Astrocyte of the hippocampus (primary cell): ENCODE measurements at regions not wholly inside any gene's neighbourhood (a gene's known extent, or its start where the extent isn't known, plus 50 kb on each side); places are given as distances from the start of the nearest gene placed in this dataset.
"Not testable (repeated sequence)": the region's sequence is repeated elsewhere in the genome, so short reads cannot be mapped to it uniquely, and the experiment has no call there.

Experiments
- DNase-seq: peaks from one replicate; pipeline ENCODE4 v3.0.0; 2011; ENCODE audit warnings: low read depth, low spot score

DNA sequence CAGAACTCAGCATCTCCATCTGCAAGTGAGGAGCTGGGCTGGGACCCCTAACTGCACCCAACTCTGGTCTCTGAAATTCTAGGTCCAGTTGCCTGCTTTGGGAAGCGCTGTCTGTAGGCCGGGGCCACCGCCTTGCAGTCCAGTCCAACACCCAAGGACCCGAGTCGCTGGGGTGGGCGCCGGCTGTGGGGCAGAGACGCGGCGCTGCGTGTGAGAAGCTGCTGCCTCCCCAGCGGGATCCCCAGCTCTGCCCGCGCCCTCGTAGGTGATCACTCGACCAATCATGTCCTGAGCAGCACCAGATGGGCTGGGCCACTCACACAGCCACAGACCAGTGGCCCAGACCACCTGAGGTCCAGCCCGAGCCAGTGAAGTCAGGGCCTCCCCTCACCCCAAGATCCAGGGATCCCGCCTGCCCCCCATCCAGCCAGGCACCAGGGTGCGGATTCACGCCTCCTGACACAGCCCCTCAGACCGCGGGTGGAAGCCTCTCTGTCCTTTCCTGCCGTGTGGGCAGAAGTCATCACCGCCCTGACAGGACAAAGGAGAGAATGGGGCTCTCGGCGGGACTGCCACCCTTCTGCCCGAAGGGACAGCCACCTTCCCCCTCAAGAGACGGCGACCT is 67.4 kb upstream of the ADGRA1 start:
- no peak for DNase-seq

DNA sequence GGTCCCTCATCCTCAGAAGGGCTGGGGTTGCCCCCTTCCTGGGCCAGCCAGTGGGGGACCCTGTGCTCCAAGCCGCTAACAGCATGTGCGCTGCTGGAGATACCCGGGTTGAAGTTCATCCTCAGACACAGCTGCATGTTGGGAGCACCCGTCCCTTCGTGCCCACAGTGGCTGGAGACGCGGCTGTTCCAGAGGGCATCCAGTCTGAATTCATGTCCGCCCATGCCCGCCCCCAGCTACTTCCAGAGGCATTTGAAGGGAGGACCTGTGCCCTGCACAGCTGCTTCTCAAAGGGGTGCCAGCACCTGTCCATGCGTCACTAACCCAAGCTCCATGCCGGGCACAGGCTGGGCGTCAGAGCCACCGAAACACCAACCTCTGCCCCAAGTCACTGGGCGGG is 68.1 kb upstream of the ADGRA1 start:
- no peak for DNase-seq

DNA sequence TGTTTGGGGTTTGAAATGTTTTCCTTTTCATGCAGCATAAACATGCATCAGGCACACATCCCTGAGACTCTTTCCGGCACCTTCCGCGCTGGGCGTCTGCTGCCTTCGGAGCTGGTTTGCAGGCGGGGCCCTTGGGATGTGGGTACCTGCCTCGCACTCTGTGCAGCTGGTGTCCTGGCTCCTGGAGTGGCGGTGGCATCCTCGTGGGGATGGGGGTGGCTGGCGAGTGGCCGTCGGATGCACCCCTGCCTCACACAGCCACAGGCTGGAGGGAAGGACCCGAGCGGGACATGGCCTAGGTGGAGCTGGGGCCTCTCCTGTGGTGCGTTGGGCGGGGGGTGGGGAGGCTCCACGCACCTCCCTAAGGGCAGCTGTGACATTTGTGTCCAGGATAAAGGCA is 68.5 kb upstream of the ADGRA1 start:
- DNase-seq: no peak

DNA sequence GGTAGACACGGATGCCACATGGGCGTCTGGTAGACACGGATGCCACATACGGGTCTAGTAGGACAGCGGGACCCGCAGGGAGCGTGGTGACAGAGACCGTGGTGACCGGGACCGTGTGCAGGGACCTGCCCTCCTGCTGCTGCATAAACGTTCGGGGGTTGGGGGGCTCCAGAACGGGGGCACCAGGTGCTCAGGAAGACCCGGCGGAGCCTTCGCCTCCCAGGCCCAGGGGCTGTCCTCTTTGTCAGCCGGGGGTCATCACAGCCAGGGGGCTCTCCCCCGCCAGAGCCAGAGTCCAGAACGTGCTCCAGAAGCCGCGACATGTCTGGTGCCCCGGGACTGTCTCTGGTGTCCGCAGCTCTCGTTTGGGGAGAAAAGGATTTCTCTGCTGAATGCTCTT is 69.2 kb upstream of the ADGRA1 start:
- no peak for DNase-seq

DNA sequence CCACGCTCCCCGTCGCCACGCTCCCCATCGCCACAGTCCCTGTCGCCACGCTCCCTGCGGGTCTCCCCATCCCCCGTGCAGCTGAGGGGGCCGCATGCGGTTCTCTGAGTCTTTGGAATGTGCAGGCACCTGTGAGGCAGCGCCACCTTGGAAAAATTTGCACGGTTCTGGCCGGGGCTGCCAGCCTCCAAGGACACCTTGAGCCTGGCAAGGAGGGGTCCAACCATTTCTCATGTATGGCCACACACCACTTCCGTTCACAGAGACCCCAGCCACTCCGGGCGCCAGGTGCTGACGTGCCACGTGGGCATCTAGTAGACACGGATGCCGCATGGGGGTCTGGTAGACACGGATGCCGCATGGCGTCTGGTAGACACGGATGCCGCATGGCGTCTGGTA is 70.5 kb upstream of the ADGRA1 start:
- DNase-seq: no peak

DNA sequence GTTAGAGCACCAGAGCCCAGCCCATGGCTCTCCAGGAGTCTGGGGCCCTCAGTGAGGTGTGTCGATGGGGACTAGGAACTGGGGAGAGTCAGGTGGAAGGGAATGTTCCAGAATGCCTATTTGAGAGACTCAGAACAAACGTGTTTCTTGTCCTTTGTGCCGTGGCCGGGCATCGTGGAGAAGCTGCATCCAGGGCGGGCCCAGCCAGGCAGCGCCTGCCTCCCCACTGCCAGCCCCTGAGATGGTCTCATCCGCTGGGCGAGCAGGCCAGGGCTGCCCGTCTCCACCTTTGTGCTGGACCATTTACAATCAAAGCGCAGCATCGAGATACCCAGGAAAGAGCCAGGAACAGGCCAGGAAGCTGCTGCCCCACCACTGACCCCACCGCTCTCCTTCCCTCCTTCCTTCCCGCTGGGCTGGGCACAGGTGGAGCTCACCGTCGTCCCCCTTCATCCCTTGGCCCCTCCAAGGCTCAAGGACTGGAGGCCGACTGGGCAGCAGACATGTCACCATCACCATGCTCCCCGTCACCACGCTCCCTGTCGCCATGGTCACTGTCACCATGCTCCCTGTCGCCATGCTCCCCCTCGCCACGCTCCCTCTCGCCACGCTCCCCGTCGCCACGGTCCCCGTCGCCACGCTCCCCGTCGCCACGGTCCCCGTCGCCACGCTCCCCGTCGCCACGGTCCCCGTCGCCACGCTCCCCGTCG is 71.1 kb upstream of the ADGRA1 start:
- no peak for DNase-seq

DNA sequence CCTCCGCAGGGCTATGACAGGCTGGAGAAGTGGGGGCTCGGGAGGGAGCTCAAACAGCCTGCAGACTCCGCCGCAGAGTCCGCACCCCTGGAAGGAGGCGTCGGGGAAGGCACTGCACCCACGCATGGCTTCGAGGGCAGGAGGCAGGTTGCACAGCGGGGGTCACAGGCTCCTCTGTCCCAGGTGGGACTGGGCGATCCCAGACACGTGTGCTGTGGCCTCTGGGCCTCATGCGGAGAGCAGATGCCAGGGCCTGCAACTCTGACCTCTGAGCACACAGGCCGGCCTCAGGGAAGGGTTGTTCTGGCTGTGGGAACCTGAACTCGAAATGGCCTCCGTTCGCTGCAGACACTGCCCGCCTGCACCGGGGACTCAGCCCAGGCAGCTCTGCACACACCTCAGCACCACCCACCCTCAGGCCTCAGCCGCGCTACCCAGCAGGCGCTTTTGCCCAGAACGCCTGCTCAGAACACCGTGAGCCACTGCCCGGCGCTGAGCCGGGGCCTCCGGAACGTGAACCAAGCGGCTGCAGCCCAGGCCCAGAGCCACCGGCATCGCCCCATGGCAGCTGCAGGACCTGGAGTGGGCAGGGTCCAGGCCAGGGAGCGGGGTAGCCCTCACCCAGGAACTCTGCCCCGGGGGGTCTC is 71.8 kb upstream of the ADGRA1 start:
- no peak for DNase-seq

DNA sequence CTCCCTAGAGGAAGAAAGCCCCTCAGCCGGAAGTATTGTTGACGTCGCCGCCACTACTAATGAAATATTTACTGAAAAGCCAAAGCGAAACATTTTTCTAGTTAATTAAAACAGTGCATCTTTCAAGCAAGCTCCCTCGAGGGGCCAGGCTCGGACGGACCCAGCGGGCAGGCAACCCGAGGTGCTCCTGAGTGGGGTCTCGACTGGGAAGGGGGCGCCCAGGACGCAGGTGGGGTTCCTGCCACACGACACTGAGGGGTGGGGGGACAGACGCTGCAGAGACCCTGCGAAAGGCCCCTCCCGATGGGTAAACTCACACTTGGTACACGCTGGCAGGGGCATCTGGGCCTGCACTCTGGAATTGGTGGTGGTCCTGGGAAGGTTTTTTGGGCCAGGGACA is 72.4 kb upstream of the ADGRA1 start:
- no peak for DNase-seq

DNA sequence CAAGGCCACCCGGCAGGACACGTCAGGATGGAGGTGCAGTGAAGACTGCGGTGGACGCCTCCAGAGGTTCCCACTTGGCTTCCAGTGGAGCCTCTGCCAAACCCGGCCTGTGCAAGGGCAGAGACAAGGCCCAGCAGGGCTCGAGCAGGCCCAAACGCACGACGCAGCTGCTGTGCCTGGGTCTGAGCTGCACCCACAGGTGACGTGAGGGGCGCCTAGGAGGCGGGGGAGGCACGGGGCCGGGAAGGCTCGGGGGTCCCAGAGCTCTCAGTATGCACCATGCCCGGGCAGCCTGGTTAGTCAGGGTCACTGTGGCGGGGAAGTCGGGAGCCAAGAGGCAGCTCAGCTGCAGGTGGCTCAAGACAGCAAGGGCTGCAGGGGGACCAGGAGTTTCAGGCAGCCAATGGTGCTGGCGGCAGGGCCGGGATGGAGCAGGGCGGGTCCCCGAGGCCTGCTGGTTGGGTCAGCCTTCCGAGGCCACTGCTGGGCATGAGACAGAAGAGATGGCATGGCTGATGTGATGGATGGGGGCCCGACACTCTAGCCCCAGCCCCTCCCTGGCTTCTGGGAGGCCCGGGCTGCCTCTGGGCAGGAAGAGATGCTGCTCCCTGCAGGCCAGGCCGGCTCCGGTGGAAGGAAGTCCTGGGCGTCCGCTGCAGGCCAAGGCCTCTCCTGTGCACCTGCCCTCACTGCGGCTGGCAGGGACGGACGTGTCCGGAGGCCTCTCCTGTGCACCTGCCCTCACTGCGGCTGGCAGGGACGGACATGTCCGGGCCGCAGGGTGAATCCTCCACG is 72.2 kb upstream of the CFAP46 start:
- DNase-seq: no peak

DNA sequence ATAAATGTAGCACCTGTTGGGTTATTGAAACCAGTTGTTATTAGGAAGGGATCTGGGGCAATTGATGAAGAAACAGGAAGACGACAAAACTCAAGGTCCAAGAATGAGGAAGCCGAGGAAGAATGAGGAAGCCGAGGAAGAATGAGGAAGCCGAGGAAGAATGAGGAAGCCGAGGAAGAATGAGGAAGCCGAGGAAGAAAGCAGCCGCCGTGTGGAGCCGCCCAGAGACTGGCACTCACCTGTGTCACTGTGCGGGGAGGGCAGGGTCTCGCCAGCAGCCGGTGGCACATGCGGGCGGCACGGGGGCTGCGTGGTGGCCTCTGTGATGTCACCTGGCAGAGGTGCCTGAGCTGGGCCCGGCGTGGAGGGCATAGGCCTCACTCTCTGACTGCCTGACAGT is 71.1 kb upstream of the CFAP46 start:
- no peak for DNase-seq

DNA sequence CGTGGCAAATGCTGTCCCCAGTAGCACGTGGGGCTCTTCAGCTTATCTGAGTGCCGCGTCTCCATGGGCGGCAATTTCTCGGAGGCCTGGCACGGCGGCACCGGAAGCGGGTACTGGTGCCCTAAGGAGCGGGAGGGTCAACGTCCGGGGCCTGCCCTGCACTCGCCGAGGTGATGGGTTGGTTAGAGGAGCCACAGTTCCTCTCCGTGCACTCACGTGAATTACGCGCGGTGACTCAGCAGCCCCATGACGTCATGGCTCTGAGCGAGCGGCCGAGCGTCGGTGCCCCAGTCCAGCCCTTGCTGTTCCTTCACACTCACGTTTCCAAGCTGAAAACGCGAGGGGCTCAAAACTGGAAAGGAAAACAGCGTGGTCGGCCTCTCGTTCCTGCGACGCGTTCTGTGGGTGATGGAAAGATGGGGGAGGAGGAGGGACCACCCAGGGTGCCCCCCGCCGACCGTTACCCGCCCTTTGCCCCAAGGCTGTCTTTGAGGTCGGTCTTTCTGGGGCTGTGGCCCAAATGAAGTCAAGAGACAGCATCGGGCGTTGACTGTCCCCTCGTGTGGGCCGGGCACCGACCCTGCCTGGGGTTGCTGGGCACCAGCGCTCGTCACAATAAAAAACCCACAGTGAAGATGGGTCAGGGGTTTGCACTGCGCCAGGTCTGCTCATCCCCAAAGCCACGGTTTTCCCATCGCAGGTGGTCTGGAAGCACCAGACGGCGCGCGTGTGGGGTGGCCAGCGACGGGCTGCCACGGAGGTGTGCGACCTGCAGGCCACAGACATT is 70.4 kb upstream of the CFAP46 start:
- no peak for DNase-seq

DNA sequence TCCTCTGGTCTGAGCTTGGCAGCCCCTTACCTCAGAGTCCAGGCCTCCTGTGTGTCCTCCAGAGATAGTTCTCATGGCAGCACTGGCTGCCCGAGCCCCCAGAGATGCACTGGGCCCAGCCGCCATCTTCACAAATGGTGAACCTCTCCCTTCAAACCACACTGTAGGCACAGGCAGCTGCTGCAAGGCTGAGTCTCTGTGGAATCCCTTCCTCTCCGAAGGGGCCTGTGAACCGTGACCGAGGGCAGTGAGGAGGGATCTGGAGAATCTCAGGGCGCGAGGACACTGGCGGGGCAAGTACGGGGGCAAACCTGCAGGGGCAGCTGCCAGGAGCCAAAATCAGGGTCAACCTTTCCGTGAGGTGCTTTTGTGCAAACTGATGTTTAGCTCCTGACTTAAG is 69.5 kb upstream of the CFAP46 start:
- DNase-seq: no peak

DNA sequence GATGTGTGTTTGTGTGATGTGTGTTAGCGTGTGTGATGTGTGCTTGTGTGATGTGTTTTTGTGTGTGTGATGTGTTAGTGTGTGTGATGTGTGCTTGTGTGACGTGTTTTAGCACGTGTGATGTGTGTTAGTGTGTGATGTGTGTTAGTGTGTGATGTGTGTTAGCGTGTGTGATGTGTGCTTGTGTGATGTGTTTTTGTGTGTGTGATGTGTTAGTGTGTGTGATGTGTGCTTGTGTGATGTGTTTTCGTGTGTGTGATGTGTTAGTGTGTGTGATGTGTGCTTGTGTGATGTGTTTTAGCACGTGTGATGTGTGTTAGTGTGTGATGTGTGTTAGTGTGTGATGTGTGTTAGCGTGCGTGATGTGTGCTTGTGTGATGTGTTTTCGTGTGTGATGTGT is 69.0 kb upstream of the CFAP46 start:
- not testable (repeated sequence) for DNase-seq

DNA sequence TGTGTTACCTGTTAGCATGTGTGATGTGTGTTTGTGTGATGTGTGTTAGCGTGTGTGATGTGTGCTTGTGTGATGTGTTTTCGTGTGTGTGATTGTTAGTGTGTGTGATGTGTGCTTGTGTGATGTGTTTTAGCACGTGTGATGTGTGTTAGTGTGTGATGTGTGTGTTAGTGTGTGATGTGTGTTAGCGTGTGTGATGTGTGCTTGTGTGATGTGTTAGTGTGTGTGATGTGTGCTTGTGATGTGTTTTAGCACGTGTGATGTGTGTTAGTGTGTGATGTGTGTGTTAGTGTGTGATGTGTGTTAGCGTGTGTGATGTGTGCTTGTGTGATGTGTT is 68.4 kb upstream of the CFAP46 start:
- DNase-seq: not testable (repeated sequence)

DNA sequence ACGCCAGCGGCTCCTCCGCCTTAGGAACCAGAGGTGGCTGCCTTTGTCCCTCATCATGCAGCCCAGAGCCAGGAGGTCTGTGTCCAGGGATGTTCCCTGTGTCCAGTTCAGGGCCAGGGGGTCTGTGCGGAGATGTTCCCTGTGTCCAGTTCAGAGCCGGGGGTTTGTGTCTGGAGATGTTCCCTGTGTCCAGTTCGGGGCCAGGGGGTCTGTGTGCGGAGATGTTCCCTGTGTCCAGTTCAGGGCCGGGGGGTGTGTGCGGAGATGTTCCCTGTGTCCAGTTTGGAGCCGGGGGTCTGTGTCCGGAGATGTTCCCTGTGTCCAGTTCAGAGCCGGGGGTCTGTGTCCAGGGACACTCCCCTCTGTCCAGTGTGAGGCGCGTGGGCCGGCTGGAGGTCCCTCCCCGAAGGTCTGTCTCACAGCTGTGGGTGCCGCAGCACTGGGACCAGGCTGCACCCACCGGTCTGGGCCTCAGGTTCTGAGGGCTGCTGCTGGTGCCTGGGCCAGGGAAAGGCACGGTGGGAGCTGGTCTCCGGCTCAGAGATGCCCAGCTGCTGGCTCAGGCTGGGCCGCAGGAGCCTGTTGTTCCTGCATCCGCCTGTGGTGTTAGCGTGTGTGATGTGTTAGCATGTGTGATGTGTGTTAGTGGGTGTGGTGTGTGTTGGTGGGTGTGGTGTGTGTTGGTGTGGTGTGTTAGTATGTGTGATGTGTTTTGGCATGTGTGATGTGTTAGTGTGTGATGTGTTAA is 67.9 kb upstream of the CFAP46 start:
- no peak for DNase-seq

DNA sequence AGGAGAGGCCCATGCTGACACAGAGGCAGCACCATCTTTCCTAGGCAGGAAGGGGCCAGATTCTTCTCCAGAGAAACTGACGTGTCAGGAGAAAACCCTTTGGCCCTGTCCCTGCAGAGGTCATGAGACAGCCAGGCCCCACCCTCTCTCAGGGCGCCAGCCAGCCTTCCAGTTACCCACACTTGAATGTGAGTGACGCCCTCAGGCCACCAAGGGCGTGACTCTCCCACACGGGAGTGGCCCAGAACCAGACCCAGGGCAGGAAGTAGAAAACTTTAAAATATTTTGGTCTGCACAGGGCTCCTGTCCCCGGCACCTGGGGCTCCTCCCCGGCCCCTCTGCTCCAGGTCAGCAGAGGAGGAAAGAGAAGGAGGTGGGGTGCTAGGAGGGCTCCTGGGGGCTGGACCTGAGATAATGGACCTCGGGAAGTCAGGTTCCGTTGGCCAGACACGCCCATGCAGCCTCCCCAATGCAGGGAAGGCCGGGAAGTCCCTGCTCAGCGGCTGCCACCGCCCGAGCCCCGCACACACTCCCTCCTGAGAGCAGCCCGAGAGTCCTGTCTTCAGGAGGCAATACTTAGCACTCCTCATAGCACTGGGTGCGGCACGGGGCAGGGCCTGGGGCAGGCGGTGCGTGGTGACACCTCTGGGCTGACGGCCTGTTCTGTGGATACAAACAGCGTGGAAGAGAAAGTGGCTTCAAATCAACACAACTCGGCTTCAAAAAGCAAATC is 67.0 kb upstream of the CFAP46 start:
- DNase-seq: no peak

DNA sequence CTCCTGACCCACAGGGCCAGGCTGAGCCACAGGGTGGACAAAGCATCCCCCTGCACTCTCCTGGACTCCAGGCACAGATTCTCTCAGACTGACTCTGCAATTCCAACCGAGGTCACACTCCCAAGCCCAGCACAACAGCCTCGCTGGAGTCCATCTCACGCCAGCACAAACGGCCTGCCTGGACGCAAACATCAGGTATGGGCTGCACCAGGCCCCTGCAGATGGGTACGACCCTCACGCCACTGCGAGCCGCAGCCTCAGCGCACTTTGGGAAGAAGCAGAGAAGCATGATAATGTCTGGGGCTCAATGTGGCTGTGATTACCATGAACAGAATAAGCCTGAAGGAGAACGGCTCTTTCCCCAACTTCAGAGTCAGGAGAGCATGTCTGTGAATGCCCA is 66.4 kb upstream of the CFAP46 start:
- DNase-seq: no peak

DNA sequence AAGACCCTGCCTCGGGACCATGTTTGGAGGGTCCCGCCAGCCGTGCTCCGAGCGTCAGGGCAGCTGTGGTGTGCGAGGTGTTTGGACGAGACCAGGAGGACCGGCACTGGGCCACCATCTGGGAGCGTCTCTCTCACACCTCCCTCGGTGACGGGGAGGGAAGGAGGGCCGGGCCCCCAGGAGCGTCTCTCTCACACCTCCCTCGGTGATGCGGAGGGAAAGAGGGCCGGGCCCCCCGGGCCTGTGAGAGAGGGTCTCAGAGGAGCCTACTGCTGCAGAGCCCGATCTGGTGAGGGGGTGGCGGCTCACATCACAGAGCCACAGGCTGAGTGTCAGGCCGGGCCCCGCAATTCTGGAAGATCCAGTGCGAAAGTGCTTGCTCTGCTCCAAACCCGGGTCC is 65.8 kb upstream of the CFAP46 start:
- DNase-seq: no peak

DNA sequence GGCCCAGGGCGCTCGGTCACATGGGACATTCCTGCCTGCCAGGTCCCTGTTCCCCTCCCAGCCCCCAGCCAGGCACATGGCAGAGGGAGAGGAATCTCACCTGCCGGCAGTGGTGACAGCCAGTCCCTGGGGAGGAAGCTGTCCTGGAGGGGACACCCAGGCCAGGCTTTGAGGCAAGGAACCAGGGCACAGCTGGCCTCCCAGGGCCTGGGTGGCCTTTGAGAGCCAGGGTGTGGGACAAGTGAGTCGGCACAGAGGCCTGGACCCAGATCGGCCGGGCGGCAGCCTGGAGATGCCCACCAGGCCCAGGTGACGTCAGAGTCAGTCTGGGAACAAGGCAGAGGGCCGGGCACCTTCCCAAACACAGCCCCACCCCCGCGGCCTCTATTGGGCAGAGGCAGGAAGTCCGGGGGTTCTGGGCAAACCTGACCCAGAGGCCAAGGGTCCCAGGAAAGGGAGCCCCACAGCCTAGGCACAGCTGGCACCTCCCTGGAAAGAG is 65.0 kb upstream of the CFAP46 start:
- DNase-seq: no peak

DNA sequence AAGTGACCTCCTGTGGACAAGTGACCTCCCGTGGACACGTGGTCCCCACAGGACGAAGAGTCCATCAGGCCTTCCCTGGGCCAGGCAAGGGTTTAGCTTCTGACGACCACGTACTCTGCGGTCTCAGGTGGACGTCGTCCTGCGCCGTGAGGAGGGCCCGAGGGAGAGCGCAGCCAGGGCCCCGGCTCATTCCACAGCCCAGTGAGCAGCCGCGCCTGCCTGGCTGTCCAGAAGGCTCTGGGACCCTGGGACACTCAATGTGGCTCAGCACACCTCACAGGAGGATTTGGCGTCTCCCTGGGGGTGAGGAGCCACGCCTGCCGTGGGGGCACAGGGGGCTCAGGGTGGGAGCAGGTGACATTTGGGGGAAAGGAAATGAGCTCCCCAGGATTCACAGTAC is 64.4 kb upstream of the CFAP46 start:
- DNase-seq: no peak
